ENCODE measurements at regions not wholly inside any gene's neighbourhood (a gene's known extent, or its start where the extent isn't known, plus 50 kb on each side); places are given as distances from the start of the nearest gene placed in this dataset.
"Not testable (repeated sequence)": the region's sequence is repeated elsewhere in the genome, so short reads cannot be mapped to it uniquely, and the experiment has no call there.

DNA sequence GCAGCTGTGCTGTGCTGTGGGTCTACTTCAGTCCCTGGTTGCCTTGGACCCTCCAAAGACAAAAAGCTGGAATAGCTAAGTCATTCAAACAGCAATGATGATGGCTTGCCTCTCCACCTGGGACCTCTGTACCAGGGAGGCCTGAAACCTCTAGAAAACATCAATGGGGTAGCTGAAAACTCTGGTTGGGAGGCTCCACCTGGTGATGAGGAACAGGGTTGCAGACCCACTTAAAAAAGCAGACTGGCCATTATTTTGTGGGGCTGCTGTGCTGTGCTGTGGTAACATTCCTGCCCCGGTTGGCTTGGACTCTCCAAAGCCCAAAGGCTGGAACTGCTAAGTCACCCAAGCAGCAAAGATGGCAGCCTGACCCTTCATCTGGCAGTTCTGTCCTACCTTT lies 839.3 kb upstream of the ARRDC3 start:
- TF ChIP-seq, protein P1, sequence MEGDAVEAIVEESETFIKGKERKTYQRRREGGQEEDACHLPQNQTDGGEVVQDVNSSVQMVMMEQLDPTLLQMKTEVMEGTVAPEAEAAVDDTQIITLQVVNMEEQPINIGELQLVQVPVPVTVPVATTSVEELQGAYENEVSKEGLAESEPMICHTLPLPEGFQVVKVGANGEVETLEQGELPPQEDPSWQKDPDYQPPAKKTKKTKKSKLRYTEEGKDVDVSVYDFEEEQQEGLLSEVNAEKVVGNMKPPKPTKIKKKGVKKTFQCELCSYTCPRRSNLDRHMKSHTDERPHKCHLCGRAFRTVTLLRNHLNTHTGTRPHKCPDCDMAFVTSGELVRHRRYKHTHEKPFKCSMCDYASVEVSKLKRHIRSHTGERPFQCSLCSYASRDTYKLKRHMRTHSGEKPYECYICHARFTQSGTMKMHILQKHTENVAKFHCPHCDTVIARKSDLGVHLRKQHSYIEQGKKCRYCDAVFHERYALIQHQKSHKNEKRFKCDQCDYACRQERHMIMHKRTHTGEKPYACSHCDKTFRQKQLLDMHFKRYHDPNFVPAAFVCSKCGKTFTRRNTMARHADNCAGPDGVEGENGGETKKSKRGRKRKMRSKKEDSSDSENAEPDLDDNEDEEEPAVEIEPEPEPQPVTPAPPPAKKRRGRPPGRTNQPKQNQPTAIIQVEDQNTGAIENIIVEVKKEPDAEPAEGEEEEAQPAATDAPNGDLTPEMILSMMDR (IDR thresholded peaks at IDR 0.05), result no peak
- no peak for TF ChIP-seq ZFX (IDR thresholded peaks at IDR 0.05; ENCODE audit: borderline replicate concordance)

GRCh38 chr5:92216852-92217251 lies 833.7 kb upstream of the ARRDC3 start:
- not testable (repeated sequence) for H3K27ac ChIP-seq

More for the DNA sequence above, 839.3 kb upstream of the ARRDC3 start:
- no peak overlapping the region for H3K27ac ChIP-seq

GRCh38 chr5:92215116-92215515 lies 832.0 kb upstream of the ARRDC3 start:
- no peak overlapping the region for H3K27ac ChIP-seq
- TF ChIP-seq ZFX (IDR thresholded peaks at IDR 0.05; ENCODE audit: borderline replicate concordance), result no peak
- TF ChIP-seq, protein P1 (IDR thresholded peaks at IDR 0.05), result no peak

DNA sequence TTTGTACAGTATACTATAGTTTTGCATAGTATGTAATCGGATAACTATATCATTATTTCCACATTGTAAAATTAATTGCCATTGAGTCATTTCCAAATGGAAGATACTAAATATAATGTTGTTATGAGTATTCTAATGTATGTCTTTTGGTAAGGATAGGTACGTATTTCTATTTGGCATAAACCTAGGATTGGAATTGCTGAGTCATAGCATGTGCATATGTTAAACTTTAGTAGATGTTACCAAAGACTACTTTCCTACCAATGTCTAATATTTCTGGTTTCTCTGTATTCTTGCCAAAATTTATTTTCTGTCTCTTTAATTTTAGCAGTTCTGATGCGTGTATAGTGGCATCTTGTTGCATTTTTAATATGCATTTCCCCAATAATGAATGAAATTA lies 825.1 kb upstream of the ARRDC3 start:
- TF ChIP-seq, protein P1 (IDR thresholded peaks at IDR 0.05), result no peak
- no peak overlapping the region for H3K27ac ChIP-seq

- no peak overlapping the region for H3K27ac ChIP-seq
- TF ChIP-seq ZFX (IDR thresholded peaks at IDR 0.05; ENCODE audit: borderline replicate concordance), result no peak
- TF ChIP-seq, protein P1 (IDR thresholded peaks at IDR 0.05), result no peak
Observed at GRCh38 chr5:92207151-92207550, 824.0 kb upstream of the ARRDC3 start.

- no peak overlapping the region for H3K27ac ChIP-seq
- no peak for TF ChIP-seq ZFX (IDR thresholded peaks at IDR 0.05; ENCODE audit: borderline replicate concordance)
- TF ChIP-seq, protein P1 (IDR thresholded peaks at IDR 0.05), result no peak
Observed at GRCh38 chr5:92206681-92207080, 823.6 kb upstream of the ARRDC3 start.

- H3K27ac ChIP-seq, result not testable (repeated sequence)
Observed at GRCh38 chr5:92199035-92199434, 815.9 kb upstream of the ARRDC3 start.

DNA sequence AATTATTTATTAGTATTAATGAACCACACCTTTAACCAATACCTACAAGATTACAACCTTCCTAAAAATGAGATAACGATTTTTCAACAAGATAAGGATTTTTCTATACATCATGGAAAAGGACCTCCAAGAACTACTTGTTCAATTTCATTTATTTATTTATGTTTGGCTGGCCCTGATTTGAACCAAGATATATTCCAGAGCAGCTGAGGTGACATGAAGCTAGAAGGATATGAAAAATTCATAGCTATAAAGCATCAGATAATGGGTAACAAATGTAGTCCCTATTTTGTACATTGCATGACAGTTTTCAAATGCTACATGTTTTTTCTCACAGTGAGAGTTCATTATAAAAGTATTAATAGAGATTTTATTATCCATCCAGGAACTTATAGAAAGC lies 798.5 kb upstream of the ARRDC3 start:
- H3K27ac ChIP-seq, result no peak overlapping the region
- TF ChIP-seq ZFX (IDR thresholded peaks at IDR 0.05; ENCODE audit: borderline replicate concordance), result no peak
- TF ChIP-seq, protein P1 (IDR thresholded peaks at IDR 0.05), result no peak

- TF ChIP-seq, protein P1 (IDR thresholded peaks at IDR 0.05), result no peak
- TF ChIP-seq ZFX (IDR thresholded peaks at IDR 0.05; ENCODE audit: borderline replicate concordance), result no peak
Observed at GRCh38 chr5:92180391-92180790, 797.3 kb upstream of the ARRDC3 start.

More at GRCh38 chr5:92180391-92180790, 797.3 kb upstream of the ARRDC3 start:
- H3K27ac ChIP-seq, result no peak overlapping the region
